Psoas muscle (tissue), 7 donors: ENCODE measurements at regions not wholly inside any gene's neighbourhood (a gene's known extent, or its start where the extent isn't known, plus 50 kb on each side); places are given as distances from the start of the nearest gene placed in this dataset.

Experiments
- ATAC-seq, 4 donors: fragments of 200-7000 bp; cut with Tn5 transposase; one replicate each; pipeline ENCODE4 v1.9.1; 2020; ENCODE audit warnings: moderate library complexity in 3 of 4, mild to moderate bottlenecking in 2 of 4
- DNase-seq, 2 donors: peaks; one replicate each; pipeline ENCODE4 v3.0.0-alpha.2; 2020
- H3K27ac ChIP-seq: fragments of 200-600 bp; one replicate; pipeline ENCODE4 v1.8.0; 2022
- H3K27me3 ChIP-seq, 3 donors: fragments of 200-600 bp in 1 of 3; one replicate each; pipeline versions ENCODE4 v1.6.1 to v1.8.0; 2013 to 2022; ENCODE audit warnings: low read length in 2 of 3, mild to moderate bottlenecking in 2 of 3, moderate library complexity in 1 of 3; ENCODE audit not compliant: insufficient read depth in 3 of 3
- H3K36me3 ChIP-seq, 2 donors: fragments of 200-600 bp in 1 of 2; one replicate each; pipeline versions ENCODE4 v1.6.1 to v1.8.0; 2013 to 2022; ENCODE audit warnings: low read depth in 1 of 2, mild to moderate bottlenecking in 1 of 2, moderate library complexity in 1 of 2; ENCODE audit not compliant: insufficient read depth in 1 of 2
- H3K4me1 ChIP-seq: fragments of 200-600 bp; one replicate; pipeline ENCODE4 v1.8.0; 2022
- H3K4me3 ChIP-seq: fragments of 200-600 bp; one replicate; pipeline ENCODE4 v1.8.0; 2022; ENCODE audit warnings: mild to moderate bottlenecking
- H3K9me3 ChIP-seq: fragments of 200-600 bp; one replicate; pipeline ENCODE4 v1.8.0; 2022
- WGBS, 3 donors: extraction: QIAGEN DNeasy Blood & Tissue Kit; methylation state at CpG; one replicate each; pipeline versions ENCODE4 v1.1.6 to v1.1.7; 2013; 5-methylcytosine and 5-hydroxymethylcytosine counted together
- intact Hi-C, 2 donors: fragments of 100-400 bp; cut with DNase I; formaldehyde crosslinking; loops; one replicate each; pipeline versions ENCODE4 v1.11.0 to v1.14.2; 2022
- TF ChIP-seq, protein P1 (sequence below): fragments of 200-600 bp; IDR thresholded peaks from one replicate; pipeline ENCODE4 v1.8.0; 2022; ENCODE audit warnings: antibody characterized with exemption
- donor health status: healthy with polysubstance abuse.
- donor health status: DM: no; HTN: no; CAD: no; lungs with moderate emphysema.
- donor health status: Bipolar disorder and iron deficiency.
- donor health status: healthy.
- donor health status: DM: yes; HTN: yes; CAD: no.
- donor health status: DM: no; HTN: no; CAD: no.
- donor health status: DM: yes; HTN: yes; CAD: no.

DNA sequence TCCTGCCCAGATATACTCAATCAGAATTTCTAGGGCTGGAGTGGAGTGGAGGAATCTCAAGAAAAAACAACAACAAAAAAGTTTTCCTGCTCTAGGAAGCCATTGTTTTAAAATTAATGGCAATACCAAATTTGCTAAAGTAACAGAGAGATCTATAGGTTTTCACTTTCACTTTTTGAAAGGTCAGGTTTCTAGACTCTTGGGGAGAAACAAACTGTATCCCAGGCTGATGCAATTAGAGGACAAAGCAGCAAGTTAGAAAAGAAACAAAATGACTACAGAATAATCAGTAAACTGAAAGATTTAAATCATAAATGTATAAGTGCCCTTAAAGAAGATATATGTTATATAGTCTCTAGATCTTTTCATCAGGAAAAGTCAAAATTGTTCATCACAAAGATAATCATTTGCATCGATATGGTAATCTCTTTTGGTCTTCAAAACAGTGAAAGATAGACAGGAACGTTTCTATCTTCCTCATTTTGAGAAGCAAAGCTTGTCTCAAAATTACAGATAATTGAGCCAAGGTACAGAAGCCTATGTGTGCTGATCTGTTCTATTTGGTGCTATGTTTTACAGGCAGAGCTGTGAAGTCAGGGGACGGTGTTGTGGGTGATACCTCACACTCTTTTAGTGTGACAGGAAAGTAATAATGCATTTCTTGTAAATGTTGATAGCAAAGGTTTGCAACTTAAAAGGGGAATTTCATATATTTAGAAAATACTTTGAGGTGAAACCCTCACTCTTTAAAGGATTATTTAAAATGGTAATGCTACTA, 1746.6 kb upstream of the C9orf72 start:
- TF ChIP-seq, protein P1, sequence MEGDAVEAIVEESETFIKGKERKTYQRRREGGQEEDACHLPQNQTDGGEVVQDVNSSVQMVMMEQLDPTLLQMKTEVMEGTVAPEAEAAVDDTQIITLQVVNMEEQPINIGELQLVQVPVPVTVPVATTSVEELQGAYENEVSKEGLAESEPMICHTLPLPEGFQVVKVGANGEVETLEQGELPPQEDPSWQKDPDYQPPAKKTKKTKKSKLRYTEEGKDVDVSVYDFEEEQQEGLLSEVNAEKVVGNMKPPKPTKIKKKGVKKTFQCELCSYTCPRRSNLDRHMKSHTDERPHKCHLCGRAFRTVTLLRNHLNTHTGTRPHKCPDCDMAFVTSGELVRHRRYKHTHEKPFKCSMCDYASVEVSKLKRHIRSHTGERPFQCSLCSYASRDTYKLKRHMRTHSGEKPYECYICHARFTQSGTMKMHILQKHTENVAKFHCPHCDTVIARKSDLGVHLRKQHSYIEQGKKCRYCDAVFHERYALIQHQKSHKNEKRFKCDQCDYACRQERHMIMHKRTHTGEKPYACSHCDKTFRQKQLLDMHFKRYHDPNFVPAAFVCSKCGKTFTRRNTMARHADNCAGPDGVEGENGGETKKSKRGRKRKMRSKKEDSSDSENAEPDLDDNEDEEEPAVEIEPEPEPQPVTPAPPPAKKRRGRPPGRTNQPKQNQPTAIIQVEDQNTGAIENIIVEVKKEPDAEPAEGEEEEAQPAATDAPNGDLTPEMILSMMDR, result no peak

DNA sequence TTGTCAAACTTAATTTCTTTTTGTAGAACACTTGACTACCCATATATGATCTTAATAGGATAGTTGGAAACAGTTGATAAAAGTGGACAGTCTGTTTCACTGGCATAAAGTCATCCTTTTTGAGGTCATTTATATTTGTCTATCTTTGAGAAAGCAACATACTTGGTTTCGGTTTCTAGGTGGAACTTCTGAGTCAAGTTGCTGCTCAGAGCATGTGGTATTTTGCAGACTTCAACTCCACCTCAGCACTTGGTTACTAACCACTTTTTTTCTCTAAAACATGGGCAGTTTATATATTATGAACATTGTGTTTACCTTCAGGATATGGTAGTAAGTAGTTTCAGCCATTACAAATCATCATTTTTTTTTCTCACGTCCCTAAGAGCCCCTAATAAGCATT, 1749.0 kb upstream of the C9orf72 start:
- H3K4me3 ChIP-seq, result no peak overlapping the region
- no peak overlapping the region for H3K27ac ChIP-seq
- no peaks in the 10 kb centered on the region for H3K4me1 ChIP-seq
- 56 to 72% (median 58%) methylated on average over 2 of the region's 2 CpGs for WGBS, 3 donors
- ATAC-seq (no peak), DNase-seq (no peak)
- peaks cover 4% of the 10 kb centered on the region for H3K9me3 ChIP-seq
- H3K27me3 ChIP-seq, result no peaks in the 10 kb centered on the region
- intact Hi-C loops, result no loop called here
- H3K36me3 ChIP-seq, result no peaks in the 10 kb centered on the region
- TF ChIP-seq, protein P1, result no peak

More for the DNA sequence above, 1746.6 kb upstream of the C9orf72 start:
- Histone ChIP-seq H3K4me3 (no peak overlapping the region), H3K4me1 (no peaks in the 10 kb centered on the region), H3K27ac (no peak overlapping the region), H3K36me3 (no peaks in the 10 kb centered on the region), H3K9me3 (peaks cover 4% of the 10 kb centered on the region), H3K27me3 (no peaks in the 10 kb centered on the region)
- DNase-seq (no peak), ATAC-seq (no peak)
- intact Hi-C loops, result no loop called here
- 58 to 70% (median 62%) methylated on average over 3 of the region's 3 CpGs for WGBS, 3 donors

DNA sequence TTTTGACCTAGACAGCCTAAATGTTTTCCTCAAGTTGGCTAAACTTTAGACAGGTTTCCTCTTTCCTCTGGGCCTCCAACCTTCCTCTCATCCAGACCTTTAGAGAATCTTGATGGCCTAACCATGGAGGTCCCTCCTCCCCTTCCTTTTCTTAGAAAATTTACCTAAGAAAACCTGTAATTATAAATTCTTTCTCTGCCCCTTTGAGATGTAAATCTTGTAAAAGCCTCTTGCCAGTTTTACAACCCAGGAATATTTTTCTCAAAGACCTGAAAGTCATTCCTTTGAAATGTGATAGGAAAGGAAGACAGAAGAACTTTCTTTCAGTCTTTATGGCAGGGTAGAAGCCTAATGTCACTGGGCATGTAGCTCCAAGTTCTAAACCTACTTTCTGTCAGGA, 1752.6 kb upstream of the C9orf72 start:
- Histone ChIP-seq H3K4me3 (no peak overlapping the region), H3K36me3 (no peaks in the 10 kb centered on the region), H3K27ac (no peak overlapping the region), H3K9me3 (peaks cover 4% of the 10 kb centered on the region), H3K27me3 (no peaks in the 10 kb centered on the region), H3K4me1 (no peaks in the 10 kb centered on the region)
- ATAC-seq (no peak), DNase-seq (no peak)
- intact Hi-C loops, result no loop called here
- TF ChIP-seq, protein P1, result no peak

DNA sequence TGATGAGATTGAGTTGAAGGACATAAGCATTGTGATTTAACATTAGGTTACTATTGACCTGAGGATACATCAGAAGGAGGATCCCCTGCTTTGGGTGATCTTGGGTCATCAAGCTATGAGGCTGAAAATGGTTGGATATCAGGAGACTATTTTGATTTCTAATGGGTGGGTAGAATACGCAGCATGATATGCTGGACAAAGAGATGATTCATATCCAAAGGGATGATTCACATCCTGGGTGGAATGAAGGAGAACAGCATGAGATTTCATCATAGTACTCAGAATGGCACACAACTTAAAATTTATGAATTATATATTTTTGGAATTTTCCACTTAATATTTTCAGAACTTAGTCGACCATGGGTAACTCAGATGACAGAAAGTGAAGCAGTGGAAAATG, 1759.5 kb upstream of the C9orf72 start:
- WGBS, 3 donors, result 66 to 75% (median 73%) methylated on average over 2 of the region's 2 CpGs
- Histone ChIP-seq H3K36me3 (no peaks in the 10 kb centered on the region), H3K4me3 (no peak overlapping the region), H3K27ac (no peak overlapping the region), H3K27me3 (no peaks in the 10 kb centered on the region), H3K4me1 (no peaks in the 10 kb centered on the region), H3K9me3 (no peaks in the 10 kb centered on the region)
- TF ChIP-seq, protein P1, result no peak
- ATAC-seq (no peak), DNase-seq (no peak)
- intact Hi-C loops, result no loop called here

DNA sequence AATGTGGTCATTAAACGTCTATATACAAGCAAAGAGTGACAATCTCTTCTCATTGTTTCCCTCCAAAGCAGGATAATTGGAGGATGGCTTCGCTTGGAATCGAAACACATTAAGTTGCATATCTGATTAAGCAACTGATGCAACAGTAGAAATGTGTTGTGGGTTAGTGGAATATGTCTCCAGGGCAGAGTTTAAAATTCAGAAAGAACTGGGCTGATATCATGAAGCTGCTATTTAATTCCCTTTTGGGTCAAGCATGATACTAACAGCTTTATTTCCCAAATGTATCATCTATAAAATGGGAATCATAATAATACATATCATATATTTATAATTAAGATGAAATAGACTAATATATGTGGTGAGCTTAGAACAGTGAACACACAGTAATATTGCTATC, 1763.0 kb upstream of the C9orf72 start:
- Histone ChIP-seq H3K4me1 (no peaks in the 10 kb centered on the region), H3K4me3 (no peak overlapping the region), H3K36me3 (no peaks in the 10 kb centered on the region), H3K27me3 (no peaks in the 10 kb centered on the region), H3K9me3 (no peaks in the 10 kb centered on the region), H3K27ac (no peak overlapping the region)
- no peak for ATAC-seq
- TF ChIP-seq, protein P1, result no peak
- DNase-seq, result no peak
- WGBS, 3 donors, result 83 to 87% (median 86%) methylated on average over 3 of the region's 3 CpGs
- intact Hi-C loops, result no loop called here
